AG04449 (cell line): ENCODE measurements at regions not wholly inside any gene's neighbourhood (a gene's known extent, or its start where the extent isn't known, plus 50 kb on each side); places are given as distances from the start of the nearest gene placed in this dataset.

Experiments used
- CTCF ChIA-PET: fragments of 350-600 bp; formaldehyde crosslinking; extraction: SDS; loops from one replicate; lab custom pipeline; 2021; ENCODE audit warnings: antibody characterized with exemption; lab: Yijun Ruan, JAX
- POLR2A ChIA-PET: fragments of 400-600, 350-600 bp; formaldehyde crosslinking; extraction: SDS; loops from one replicate; lab custom pipeline; 2020; ENCODE audit warnings: antibody characterized with exemption, inconsistent platforms; lab: Yijun Ruan, JAX
- DNase-seq: peaks from one replicate; pipeline ENCODE4 v3.0.0-alpha.2; 2010; ENCODE audit warnings: low read depth, low spot score
- H3K4me3 ChIP-seq: 2 replicates; pipeline ENCODE4 v1.5.1; 2011; ENCODE audit warnings: low read depth, mild to moderate bottlenecking, control low read depth, low read length
- TF ChIP-seq, protein P1 (sequence below): IDR thresholded peaks from one replicate; pipeline ENCODE4 v1.5.1; 2011; ENCODE audit warnings: mild to moderate bottlenecking, moderate library complexity, low read length, control low read depth, inconsistent platforms; ENCODE audit not compliant: insufficient read depth; ENCODE audit errors: missing control alignments

DNA sequence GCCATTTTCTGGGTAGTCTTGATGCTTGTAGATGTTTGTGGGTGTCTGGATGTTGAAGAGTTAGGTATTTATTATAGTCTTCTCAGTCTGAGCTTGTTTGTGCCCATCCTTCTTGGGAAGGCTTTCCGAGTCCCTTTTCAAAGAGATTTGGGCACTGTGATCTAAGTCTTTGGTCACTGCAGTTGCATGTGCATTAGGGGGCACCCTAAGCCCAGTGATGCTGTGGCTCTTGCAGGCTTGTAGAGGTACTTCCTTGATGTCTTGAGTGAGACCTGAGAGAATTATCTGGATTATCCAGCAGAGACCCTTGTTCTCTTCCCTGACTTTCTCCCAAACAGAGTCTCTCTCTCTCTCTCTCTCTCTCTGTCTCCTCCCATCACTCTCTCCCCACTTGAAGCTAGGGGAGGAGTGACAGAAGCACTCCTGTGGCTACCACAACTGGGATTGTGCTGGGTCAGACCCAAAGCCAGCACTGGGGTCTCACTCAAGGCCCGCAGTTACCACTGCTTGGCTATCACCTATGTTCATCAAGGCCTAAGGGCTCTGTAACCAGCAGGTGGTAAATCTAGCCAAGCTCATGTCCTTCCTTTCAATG lies 68.5 kb downstream of the TMCO5A start:
- ChIA-PET POLR2A (interaction anchor here (1.4 kb wide), 1 partner anchor 248 kb away, joined by 4 read pairs; no protein-coding TSS in a partner anchor), CTCF (interaction anchor here (0.6 to 7.4 kb wide), 47 partner anchors 10 to 697 kb away, joined by 3 to 81 read pairs (median 5); partner anchors contain the start of gene SPRED1)
- no peak for DNase-seq
- TF ChIP-seq, protein P1, sequence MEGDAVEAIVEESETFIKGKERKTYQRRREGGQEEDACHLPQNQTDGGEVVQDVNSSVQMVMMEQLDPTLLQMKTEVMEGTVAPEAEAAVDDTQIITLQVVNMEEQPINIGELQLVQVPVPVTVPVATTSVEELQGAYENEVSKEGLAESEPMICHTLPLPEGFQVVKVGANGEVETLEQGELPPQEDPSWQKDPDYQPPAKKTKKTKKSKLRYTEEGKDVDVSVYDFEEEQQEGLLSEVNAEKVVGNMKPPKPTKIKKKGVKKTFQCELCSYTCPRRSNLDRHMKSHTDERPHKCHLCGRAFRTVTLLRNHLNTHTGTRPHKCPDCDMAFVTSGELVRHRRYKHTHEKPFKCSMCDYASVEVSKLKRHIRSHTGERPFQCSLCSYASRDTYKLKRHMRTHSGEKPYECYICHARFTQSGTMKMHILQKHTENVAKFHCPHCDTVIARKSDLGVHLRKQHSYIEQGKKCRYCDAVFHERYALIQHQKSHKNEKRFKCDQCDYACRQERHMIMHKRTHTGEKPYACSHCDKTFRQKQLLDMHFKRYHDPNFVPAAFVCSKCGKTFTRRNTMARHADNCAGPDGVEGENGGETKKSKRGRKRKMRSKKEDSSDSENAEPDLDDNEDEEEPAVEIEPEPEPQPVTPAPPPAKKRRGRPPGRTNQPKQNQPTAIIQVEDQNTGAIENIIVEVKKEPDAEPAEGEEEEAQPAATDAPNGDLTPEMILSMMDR, result peak; percentile 81
- no peak overlapping the region for H3K4me3 ChIP-seq

DNA sequence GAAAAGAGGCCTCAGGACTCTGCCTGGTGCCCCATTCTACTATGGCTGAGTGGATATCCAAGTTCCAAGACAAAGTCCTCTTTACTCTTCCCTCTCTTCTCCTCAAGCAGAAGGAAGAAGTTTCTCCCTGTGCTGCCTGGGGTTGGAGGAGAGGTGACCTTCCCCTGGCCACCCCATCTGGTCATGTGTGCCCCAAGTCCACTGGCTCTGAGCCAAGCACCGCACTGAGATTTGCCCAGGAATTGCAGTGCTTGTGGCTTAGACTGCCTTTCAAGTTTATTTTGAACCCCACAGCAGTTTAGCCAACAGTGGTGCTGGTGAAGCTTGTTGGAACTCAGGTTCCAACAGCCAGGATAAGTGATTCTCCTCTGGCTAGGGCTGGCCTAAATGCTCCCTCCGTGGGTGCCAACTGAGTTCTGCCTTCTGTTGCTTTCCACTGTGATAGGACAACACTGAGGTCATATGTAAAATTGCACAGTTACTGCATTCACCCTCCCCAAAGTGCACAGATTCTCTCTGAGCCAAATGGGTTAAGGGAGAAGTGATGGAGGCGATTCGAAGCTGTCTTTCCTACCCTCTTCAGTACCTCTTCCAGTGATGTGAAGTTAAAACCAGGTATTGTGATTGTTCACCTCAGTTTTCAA lies 69.9 kb downstream of the TMCO5A start:
- TF ChIP-seq, protein P1, result no peak
- no peak overlapping the region for H3K4me3 ChIP-seq
- ChIA-PET POLR2A (interaction anchor here (1.4 kb wide), 1 partner anchor 247 kb away, joined by 4 read pairs; no protein-coding TSS in a partner anchor), CTCF (interaction anchor here (0.7 to 7.4 kb wide), 13 partner anchors 9 to 437 kb away, joined by 3 to 81 read pairs (median 9); partner anchors contain the start of gene SPRED1)
- DNase-seq, result no peak

DNA sequence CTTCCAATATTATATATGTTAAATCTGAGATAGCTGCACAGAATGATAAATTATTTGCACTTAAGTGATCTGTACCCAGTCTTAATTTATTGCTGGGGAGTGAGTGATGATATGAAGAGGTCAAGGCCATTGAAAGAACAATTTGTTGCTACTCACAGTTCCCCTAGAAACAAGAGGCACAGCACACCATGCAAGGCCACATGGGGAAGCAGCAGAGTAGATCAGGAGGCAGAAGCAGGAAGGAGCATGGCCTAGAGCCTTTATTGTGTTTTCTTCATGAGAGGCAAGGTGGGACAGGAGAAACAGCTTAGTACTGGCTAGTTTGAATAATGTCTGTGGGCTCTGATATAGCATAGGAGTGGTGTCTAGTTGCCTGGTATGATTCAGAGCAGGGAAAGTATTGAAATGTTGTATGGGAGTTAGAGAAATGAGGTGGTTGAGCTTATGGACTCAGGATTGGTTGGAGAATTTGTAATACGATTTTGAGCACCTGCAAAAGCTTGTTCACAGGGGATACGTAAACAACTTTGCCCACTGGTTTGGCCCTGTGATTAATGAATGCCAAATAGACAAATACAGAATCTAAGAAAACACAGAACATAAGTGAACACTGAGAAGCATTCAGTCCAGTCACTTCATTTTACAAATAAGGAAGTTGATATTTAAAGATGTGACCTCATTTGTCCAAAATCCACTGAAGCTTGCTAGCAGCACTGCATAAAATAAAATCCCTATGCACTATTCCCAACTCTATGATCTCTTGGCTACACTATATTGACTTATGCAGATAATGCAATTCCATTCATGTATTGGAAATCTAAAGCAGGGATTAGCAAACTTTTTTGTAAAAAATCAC lies 71.7 kb downstream of the TMCO5A start:
- TF ChIP-seq, protein P1, result no peak
- ChIA-PET CTCF (interaction anchor here (0.6 to 7.4 kb wide), 10 partner anchors 8 to 690 kb away, joined by 3 to 81 read pairs (median 3); no protein-coding TSS in a partner anchor), POLR2A (no interaction called here)
- no peak for DNase-seq
- no peak overlapping the region for H3K4me3 ChIP-seq

DNA sequence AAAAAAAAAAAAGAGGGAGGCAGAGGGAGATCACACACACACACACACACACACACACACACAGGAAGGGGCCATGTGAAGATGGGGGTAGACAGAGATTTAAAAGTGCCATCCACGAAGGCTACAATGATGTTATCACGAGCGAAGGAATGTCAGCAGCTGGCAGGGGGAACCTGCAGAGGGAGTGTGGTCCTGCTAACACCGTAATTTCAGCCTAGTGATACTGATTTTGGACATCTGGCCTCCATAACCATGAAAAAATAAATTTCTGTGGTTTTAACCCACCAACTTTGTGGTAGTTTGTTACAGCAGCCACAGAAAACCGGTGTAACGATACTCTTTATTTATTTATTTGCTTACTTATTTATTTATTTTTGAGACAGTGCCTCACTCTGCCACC lies 76.0 kb downstream of the TMCO5A start:
- DNase-seq, result no peak
- POLR2A ChIA-PET, result no interaction called here
- CTCF ChIA-PET, result interaction anchor here (0.9 to 2.3 kb wide), 3 partner anchors 15 to 431 kb away, joined by 3 to 11 read pairs (median 5); no protein-coding TSS in a partner anchor
- TF ChIP-seq, protein P1, result peak; percentile 48
- H3K4me3 ChIP-seq, result no peak overlapping the region

DNA sequence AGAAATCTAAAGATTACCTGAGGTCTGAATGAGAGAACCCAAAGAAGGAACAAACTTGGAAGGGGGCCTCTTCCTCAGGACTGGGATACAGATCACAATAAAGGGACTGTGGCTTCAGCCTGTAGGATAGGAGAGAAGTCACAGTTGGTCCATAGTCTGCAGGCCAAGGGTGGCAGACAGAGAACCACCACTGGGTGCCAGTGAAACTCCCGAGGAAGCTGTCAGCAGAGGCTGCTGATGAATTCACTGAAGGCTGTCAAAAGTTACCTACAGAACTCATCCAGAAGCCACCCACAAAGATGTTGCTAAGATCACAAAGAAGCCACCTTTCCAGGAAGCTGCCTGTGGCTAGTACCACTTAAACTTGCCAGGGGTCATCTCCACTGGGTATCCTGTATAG lies 78.5 kb downstream of the TMCO5A start:
- TF ChIP-seq, protein P1, result no peak
- ChIA-PET POLR2A (interaction anchor here (0.6 kb wide), 1 partner anchor 244 kb away, joined by 3 read pairs; no protein-coding TSS in a partner anchor), CTCF (interaction anchor here (0.8 to 3.5 kb wide), 5 partner anchors 11 to 365 kb away, joined by 3 to 14 read pairs (median 3); no protein-coding TSS in a partner anchor)
- H3K4me3 ChIP-seq, result no peak overlapping the region
- no peak for DNase-seq
